GM20000 (cell line): ENCODE measurements at regions not wholly inside any gene's neighbourhood (a gene's known extent, or its start where the extent isn't known, plus 50 kb on each side); places are given as distances from the start of the nearest gene placed in this dataset.
"Not testable (repeated sequence)": the region's sequence is repeated elsewhere in the genome, so short reads cannot be mapped to it uniquely, and the experiment has no call there.

Experiments
- DNase-seq: peaks from one replicate; pipeline ENCODE4 v3.0.0; 2012; ENCODE audit warnings: low spot score
- CTCF ChIP-seq: IDR thresholded peaks from 2 replicates; pipeline ENCODE4 v1.5.1; 2012; ENCODE audit warnings: mild to moderate bottlenecking, control low read depth; ENCODE audit errors: extremely low read depth, missing control alignments

GRCh38 chr10:16119445-16119844, 259.1 kb upstream of the MINDY3 start:
- no peak for DNase-seq
- TF ChIP-seq CTCF = no peak

GRCh38 chr10:16120563-16120962, 260.3 kb upstream of the MINDY3 start:
- no peak for DNase-seq
- no peak for TF ChIP-seq CTCF

- TF ChIP-seq CTCF = no peak
Measured at GRCh38 chr10:16141499-16141898, 281.2 kb upstream of the MINDY3 start.

GRCh38 chr10:16146993-16147392, 286.7 kb upstream of the MINDY3 start:
- no peak for TF ChIP-seq CTCF
- DNase-seq = no peak

More at GRCh38 chr10:16141499-16141898, 281.2 kb upstream of the MINDY3 start:
- no peak for DNase-seq

GRCh38 chr10:16155834-16156233, 281.0 kb upstream of the PTER start:
- TF ChIP-seq CTCF = no peak
- no peak for DNase-seq

- TF ChIP-seq CTCF = no peak
- DNase-seq = no peak
Measured at GRCh38 chr10:16156681-16157080, 280.1 kb upstream of the PTER start.

- DNase-seq = not testable (repeated sequence)
Measured at GRCh38 chr10:16165067-16165466, 271.7 kb upstream of the PTER start.

- no peak for DNase-seq
- TF ChIP-seq CTCF = no peak
Measured at GRCh38 chr10:16182144-16182543, 254.7 kb upstream of the PTER start.
